Effector memory CD4-positive, alpha-beta T cell (primary cell): ENCODE measurements at regions not wholly inside any gene's neighbourhood (a gene's known extent, or its start where the extent isn't known, plus 50 kb on each side); places are given as distances from the start of the nearest gene placed in this dataset.

Experiments
- DNase-seq, 3 donors: peaks; one replicate each; pipeline ENCODE4 v3.0.0-alpha.2; 2020
- H3K27ac ChIP-seq: 2 replicates; pipeline ENCODE4 v1.7.0; 2013; ENCODE audit warnings: mild to moderate bottlenecking, low read length, moderate library complexity; ENCODE audit not compliant: insufficient read depth, poor library complexity, severe bottlenecking
- H3K27me3 ChIP-seq: replicated peaks from 2 replicates; pipeline ENCODE4 v1.7.0; 2013; ENCODE audit warnings: mild to moderate bottlenecking, low read length; ENCODE audit not compliant: insufficient read depth, control insufficient read depth, poor library complexity, severe bottlenecking
- H3K36me3 ChIP-seq: 2 replicates; pipeline ENCODE4 v1.7.0; 2013; ENCODE audit warnings: mild to moderate bottlenecking, low read length, moderate library complexity; ENCODE audit not compliant: control insufficient read depth, insufficient read depth
- H3K4me1 ChIP-seq: 2 replicates; pipeline ENCODE4 v1.7.0; 2013; ENCODE audit warnings: low read length, mild to moderate bottlenecking; ENCODE audit not compliant: control insufficient read depth, insufficient read depth, poor library complexity, severe bottlenecking
- H3K4me3 ChIP-seq: 2 replicates; pipeline ENCODE4 v1.7.0; 2013; ENCODE audit warnings: low read length, low read depth, mild to moderate bottlenecking; ENCODE audit not compliant: insufficient read depth, poor library complexity, severe bottlenecking
- H3K9me3 ChIP-seq: 2 replicates; pipeline ENCODE4 v1.7.0; 2013; ENCODE audit warnings: mild to moderate bottlenecking, low read length, moderate library complexity; ENCODE audit not compliant: control insufficient read depth

DNA sequence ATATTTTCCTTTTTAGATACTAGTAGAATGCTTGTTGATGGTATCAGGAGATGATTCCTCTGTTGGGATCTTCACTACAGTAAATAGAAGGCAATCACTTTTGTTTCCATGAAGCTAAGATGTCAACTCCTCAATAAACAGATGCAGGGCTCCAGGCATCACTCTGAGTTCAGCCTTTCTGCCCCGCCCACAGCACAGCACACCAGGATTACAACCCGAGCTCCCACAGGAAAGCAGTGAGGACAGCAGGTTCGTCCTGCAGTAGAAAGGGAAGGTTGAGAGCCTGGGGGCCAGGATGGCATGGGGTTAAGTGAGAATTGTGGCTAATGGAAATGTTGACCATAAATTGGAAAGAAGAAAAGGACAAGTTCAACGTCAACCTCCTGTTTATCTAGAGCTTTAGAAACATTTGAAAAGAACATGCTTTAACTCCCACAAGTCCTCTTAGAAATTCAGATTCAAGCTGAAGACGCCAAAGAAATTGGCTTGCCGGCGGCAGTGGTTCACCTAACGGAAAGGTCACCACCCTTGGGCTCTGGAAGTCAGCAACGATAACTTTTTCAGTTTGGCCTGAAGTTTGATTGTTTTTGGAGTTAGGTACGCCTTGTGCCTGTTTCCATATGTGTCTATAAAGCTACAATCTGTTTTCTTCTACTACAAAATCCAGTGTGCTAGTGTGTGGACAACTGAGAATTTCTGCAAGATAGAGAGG, 144.4 kb upstream of the PDE10A start:
- no peaks in the 10 kb centered on the region for H3K36me3 ChIP-seq
- DNase-seq: no peak
- H3K9me3 ChIP-seq: no peaks in the 10 kb centered on the region
- no peaks in the 10 kb centered on the region for H3K4me1 ChIP-seq
- no peaks in the 10 kb centered on the region for H3K27me3 ChIP-seq
- no peak overlapping the region for H3K27ac ChIP-seq
- no peak overlapping the region for H3K4me3 ChIP-seq

GRCh38 chr6:165806126-165806810, 143.2 kb upstream of the PDE10A start:
- H3K27ac ChIP-seq: no peak overlapping the region
- no peaks in the 10 kb centered on the region for H3K27me3 ChIP-seq
- H3K4me3 ChIP-seq: no peak overlapping the region
- H3K9me3 ChIP-seq: no peaks in the 10 kb centered on the region
- H3K36me3 ChIP-seq: no peaks in the 10 kb centered on the region
- DNase-seq: no peak
- H3K4me1 ChIP-seq: no peaks in the 10 kb centered on the region

GRCh38 chr6:165805636-165806035, 142.6 kb upstream of the PDE10A start:
- H3K9me3 ChIP-seq: no peaks in the 10 kb centered on the region
- no peaks in the 10 kb centered on the region for H3K4me1 ChIP-seq
- H3K36me3 ChIP-seq: no peaks in the 10 kb centered on the region
- no peak for DNase-seq
- no peak overlapping the region for H3K27ac ChIP-seq
- H3K4me3 ChIP-seq: no peak overlapping the region
- no peaks in the 10 kb centered on the region for H3K27me3 ChIP-seq

- no peak for DNase-seq
- Histone ChIP-seq H3K9me3 (no peaks in the 10 kb centered on the region), H3K36me3 (no peaks in the 10 kb centered on the region), H3K4me1 (no peaks in the 10 kb centered on the region), H3K4me3 (no peak overlapping the region), H3K27ac (no peak overlapping the region), H3K27me3 (no peaks in the 10 kb centered on the region)
Measured at GRCh38 chr6:165805067-165805555, 142.1 kb upstream of the PDE10A start.

- Histone ChIP-seq H3K36me3 (no peaks in the 10 kb centered on the region), H3K4me1 (no peaks in the 10 kb centered on the region), H3K27ac (no peak overlapping the region), H3K27me3 (no peaks in the 10 kb centered on the region), H3K9me3 (no peaks in the 10 kb centered on the region), H3K4me3 (no peak overlapping the region)
- no peak for DNase-seq
Measured at GRCh38 chr6:165804331-165805066, 141.5 kb upstream of the PDE10A start.

GRCh38 chr6:165800337-165800736, 137.3 kb upstream of the PDE10A start:
- Histone ChIP-seq H3K4me3 (no peak overlapping the region), H3K9me3 (no peaks in the 10 kb centered on the region), H3K4me1 (no peaks in the 10 kb centered on the region), H3K36me3 (no peaks in the 10 kb centered on the region), H3K27me3 (no peaks in the 10 kb centered on the region), H3K27ac (no peak overlapping the region)
- no peak for DNase-seq

- H3K36me3 ChIP-seq: no peaks in the 10 kb centered on the region
- no peaks in the 10 kb centered on the region for H3K27me3 ChIP-seq
- H3K9me3 ChIP-seq: no peaks in the 10 kb centered on the region
- H3K27ac ChIP-seq: no peak overlapping the region
- no peak overlapping the region for H3K4me3 ChIP-seq
- H3K4me1 ChIP-seq: no peaks in the 10 kb centered on the region
- no peak for DNase-seq
Measured at GRCh38 chr6:165799391-165800153, 136.5 kb upstream of the PDE10A start.

GRCh38 chr6:165798991-165799390, 135.9 kb upstream of the PDE10A start:
- H3K9me3 ChIP-seq: no peaks in the 10 kb centered on the region

GRCh38 chr6:165794179-165794601, 131.1 kb upstream of the PDE10A start:
- Histone ChIP-seq H3K9me3 (no peaks in the 10 kb centered on the region), H3K27me3 (no peaks in the 10 kb centered on the region)

More at GRCh38 chr6:165798991-165799390, 135.9 kb upstream of the PDE10A start:
- no peak overlapping the region for H3K27ac ChIP-seq
- no peak for DNase-seq
- no peaks in the 10 kb centered on the region for H3K36me3 ChIP-seq
- H3K4me1 ChIP-seq: no peaks in the 10 kb centered on the region
- H3K27me3 ChIP-seq: no peaks in the 10 kb centered on the region
- H3K4me3 ChIP-seq: no peak overlapping the region

More at GRCh38 chr6:165794179-165794601, 131.1 kb upstream of the PDE10A start:
- DNase-seq: no peak
- Histone ChIP-seq H3K36me3 (no peaks in the 10 kb centered on the region), H3K27ac (no peak overlapping the region), H3K4me1 (no peaks in the 10 kb centered on the region), H3K4me3 (no peak overlapping the region)
